Esophagus squamous epithelium (tissue), 5 donors: ENCODE measurements at regions not wholly inside any gene's neighbourhood (a gene's known extent, or its start where the extent isn't known, plus 50 kb on each side); places are given as distances from the start of the nearest gene placed in this dataset.
A peak's percentile ranks its signal among the peaks of the same experiment; 100 is the strongest.

ENCODE experiments used
- DNase-seq: peaks from one replicate; lab custom pipeline; 2025; lab: John Stamatoyannopoulos, UW
- H3K27ac ChIP-seq, 4 donors: fragments of 200-600 bp; sonication (generic); one replicate each; pipeline ENCODE4 v1.5.1; 2016 to 2019; ENCODE audit warnings: mild to moderate bottlenecking in 1 of 4
- H3K27me3 ChIP-seq, 4 donors: fragments of 200-600 bp; sonication (generic); 1 replicate in 3 of 4; 2 replicates in 1 of 4; pipeline versions ENCODE4 v1.5.1 to v1.6.0; 2017 to 2021; ENCODE audit warnings: antibody characterized with exemption in 1 of 4
- H3K36me3 ChIP-seq, 3 donors: fragments of 200-600 bp; sonication (generic); one replicate each; pipeline ENCODE4 v1.5.1; 2016 to 2019
- H3K4me1 ChIP-seq, 3 donors: fragments of 200-600 bp; sonication (generic); one replicate each; pipeline ENCODE4 v1.5.1; 2017 to 2019
- H3K4me3 ChIP-seq, 4 donors: fragments of 200-600 bp; sonication (generic); 1 replicate in 3 of 4; 2 replicates in 1 of 4; pipeline ENCODE4 v1.5.1; 2016 to 2019; ENCODE audit warnings: mild to moderate bottlenecking in 2 of 4, moderate library complexity in 1 of 4
- H3K9me3 ChIP-seq, 3 donors: fragments of 200-600 bp; sonication (generic); one replicate each; pipeline ENCODE4 v1.5.1; 2016 to 2019
- CTCF ChIP-seq, 6 experiments: fragments of 450-650 bp in 4 of 6; fragments of 200-600 bp in 2 of 6; sonication (generic) in 2 of 6; IDR thresholded peaks; one replicate each; pipeline ENCODE4 v1.5.1; 2016 to 2019; ENCODE audit warnings: antibody characterized with exemption in 6 of 6, mild to moderate bottlenecking in 4 of 6, moderate library complexity in 4 of 6
- POLR2A ChIP-seq, 4 donors: fragments of 450-650 bp; IDR thresholded peaks; one replicate each; pipeline ENCODE4 v1.6.1; 2017; ENCODE audit warnings: antibody characterized with exemption in 4 of 4, mild to moderate bottlenecking in 4 of 4, moderate library complexity in 3 of 4
- WGBS, 2 donors: methylation state at CpG; one replicate each; pipeline ENCODE4 v1.1.5; 2018; 5-methylcytosine and 5-hydroxymethylcytosine counted together
- intact Hi-C: fragments of 100-400 bp; cut with DNase I; formaldehyde crosslinking; loops from one replicate; pipeline ENCODE4 v1.15.0; 2022
- donor health status: DM: yes; HTN: yes; CAD: no.

GRCh38 chr6:81465859-81466258, 286.6 kb downstream of the TENT5A start:
- H3K27me3 ChIP-seq: no peaks in the 10 kb centered on the region
- TF ChIP-seq CTCF (IDR thresholded peaks at IDR 0.05) (peak in 3 of 6 experiments; percentile 14 to 39 (median 16)), POLR2A (IDR thresholded peaks at IDR 0.05) (no peak)
- no peaks in the 10 kb centered on the region for H3K36me3 ChIP-seq
- intact Hi-C loops: no loop called here
- H3K4me3 ChIP-seq: no peak overlapping the region
- no peaks in the 10 kb centered on the region for H3K9me3 ChIP-seq
- DNase-seq: no peak
- H3K4me1 ChIP-seq: no peaks in the 10 kb centered on the region
- H3K27ac ChIP-seq: no peak overlapping the region

GRCh38 chr6:81456416-81456815, 296.1 kb downstream of the TENT5A start:
- no peak for DNase-seq
- TF ChIP-seq POLR2A (IDR thresholded peaks at IDR 0.05): no peak
- TF ChIP-seq CTCF (IDR thresholded peaks at IDR 0.05): no peak
- no peaks in the 10 kb centered on the region for H3K9me3 ChIP-seq
- no peaks in the 10 kb centered on the region for H3K27me3 ChIP-seq
- no peaks in the 10 kb centered on the region for H3K36me3 ChIP-seq
- no peak overlapping the region for H3K27ac ChIP-seq
- 77 to 78% methylated on average over 2 of the region's 2 CpGs for WGBS, 2 donors
- H3K4me1 ChIP-seq: no peaks in the 10 kb centered on the region
- intact Hi-C loops: no loop called here
- no peak overlapping the region for H3K4me3 ChIP-seq

GRCh38 chr6:81455641-81456040, 296.8 kb downstream of the TENT5A start:
- TF ChIP-seq CTCF (IDR thresholded peaks at IDR 0.05) (no peak), POLR2A (IDR thresholded peaks at IDR 0.05) (no peak)
- H3K4me1 ChIP-seq: no peaks in the 10 kb centered on the region
- no peaks in the 10 kb centered on the region for H3K36me3 ChIP-seq
- H3K27ac ChIP-seq: no peak overlapping the region
- H3K4me3 ChIP-seq: no peak overlapping the region
- WGBS, 2 donors: 20 to 29% methylated on average over 1 of the region's 1 CpG
- no peak for DNase-seq
- no peaks in the 10 kb centered on the region for H3K27me3 ChIP-seq
- intact Hi-C loops: no loop called here
- no peaks in the 10 kb centered on the region for H3K9me3 ChIP-seq

- H3K4me3 ChIP-seq: no peak overlapping the region
- H3K9me3 ChIP-seq: no peaks in the 10 kb centered on the region
- no peaks in the 10 kb centered on the region for H3K36me3 ChIP-seq
- DNase-seq: no peak
- intact Hi-C loops: no loop called here
- no peak overlapping the region for H3K27ac ChIP-seq
- no peaks in the 10 kb centered on the region for H3K4me1 ChIP-seq
- TF ChIP-seq POLR2A (IDR thresholded peaks at IDR 0.05): no peak
- 23 to 45% methylated on average over 2 of the region's 2 CpGs for WGBS, 2 donors
- H3K27me3 ChIP-seq: no peaks in the 10 kb centered on the region
Observed at GRCh38 chr6:81451787-81452186, 300.7 kb downstream of the TENT5A start.

- Histone ChIP-seq H3K36me3 (no peaks in the 10 kb centered on the region), H3K4me3 (no peak overlapping the region), H3K27ac (no peak overlapping the region), H3K27me3 (no peaks in the 10 kb centered on the region), H3K9me3 (no peaks in the 10 kb centered on the region), H3K4me1 (no peaks in the 10 kb centered on the region)
- intact Hi-C loops: no loop called here
- no peak for DNase-seq
- WGBS, 2 donors: 29 to 73% methylated on average over 1 to 2 of the region's 2 CpGs
- TF ChIP-seq POLR2A (IDR thresholded peaks at IDR 0.05): no peak
- TF ChIP-seq CTCF (IDR thresholded peaks at IDR 0.05): no peak
Observed at GRCh38 chr6:81450180-81450579, 302.3 kb downstream of the TENT5A start.

GRCh38 chr6:81446509-81446908, 306.0 kb downstream of the TENT5A start:
- TF ChIP-seq CTCF (IDR thresholded peaks at IDR 0.05) (no peak), POLR2A (IDR thresholded peaks at IDR 0.05) (no peak)
- no peak overlapping the region for H3K4me3 ChIP-seq
- no peaks in the 10 kb centered on the region for H3K4me1 ChIP-seq
- H3K9me3 ChIP-seq: no peaks in the 10 kb centered on the region
- no peak for DNase-seq
- no peaks in the 10 kb centered on the region for H3K36me3 ChIP-seq
- no peak overlapping the region for H3K27ac ChIP-seq
- 26 to 27% methylated on average over 1 of the region's 1 CpG for WGBS, 2 donors
- no peaks in the 10 kb centered on the region for H3K27me3 ChIP-seq
- intact Hi-C loops: no loop called here
